H9 (cell line): ENCODE measurements at regions not wholly inside any gene's neighbourhood (a gene's known extent, or its start where the extent isn't known, plus 50 kb on each side); places are given as distances from the start of the nearest gene placed in this dataset.

Source experiments
- DNase-seq: peaks from one replicate; pipeline ENCODE4 v3.0.0-alpha.2; 2017
- H2AFZ ChIP-seq: one replicate; pipeline ENCODE4 v1.6.1; 2013; ENCODE audit warnings: mild to moderate bottlenecking, low read length, control low read depth, moderate library complexity
- H2AK5ac ChIP-seq: 2 replicates; pipeline ENCODE4 v1.6.1; 2013; ENCODE audit warnings: low read length, control low read depth, mixed read lengths; ENCODE audit not compliant: insufficient read length
- H2BK120ac ChIP-seq: one replicate; pipeline ENCODE4 v1.6.1; 2013; ENCODE audit warnings: low read depth, mild to moderate bottlenecking, low read length, control low read depth, inconsistent platforms; ENCODE audit not compliant: poor library complexity, severe bottlenecking
- H2BK12ac ChIP-seq: 2 replicates; pipeline ENCODE4 v1.6.1; 2013; ENCODE audit warnings: low read length, control low read depth, mixed read lengths, low read depth; ENCODE audit not compliant: insufficient read length
- H2BK15ac ChIP-seq: 2 replicates; pipeline ENCODE4 v1.6.1; 2013; ENCODE audit warnings: low read depth, low read length, control low read depth
- H2BK20ac ChIP-seq: one replicate; pipeline ENCODE4 v1.6.1; 2013; ENCODE audit warnings: low read depth, mild to moderate bottlenecking, low read length, control low read depth, inconsistent platforms; ENCODE audit not compliant: poor library complexity, severe bottlenecking
- H2BK5ac ChIP-seq: 2 replicates; pipeline ENCODE4 v1.6.1; 2013; ENCODE audit warnings: low read length, control low read depth, mixed read lengths; ENCODE audit not compliant: insufficient read length
- H3K14ac ChIP-seq: 2 replicates; pipeline ENCODE4 v1.6.1; 2013; ENCODE audit warnings: low read length, control low read depth; ENCODE audit not compliant: insufficient read depth
- H3K18ac ChIP-seq: 2 replicates; pipeline ENCODE4 v1.6.1; 2013; ENCODE audit warnings: low read depth, mild to moderate bottlenecking, mixed read lengths, low read length, control low read depth; ENCODE audit not compliant: insufficient read length
- H3K23ac ChIP-seq: 2 replicates; pipeline ENCODE4 v1.6.1; 2013; ENCODE audit warnings: low read length, control low read depth, mixed read lengths, low read depth; ENCODE audit not compliant: insufficient read length
- H3K23me2 ChIP-seq: 2 replicates; pipeline ENCODE4 v1.6.1; 2013; ENCODE audit warnings: low read depth, mild to moderate bottlenecking, mixed read lengths, low read length, control low read depth; ENCODE audit not compliant: insufficient read length, poor library complexity, severe bottlenecking
- H3K27ac ChIP-seq: 2 replicates; pipeline ENCODE4 v1.5.1; 2013; ENCODE audit warnings: low read length, control low read depth, mixed read lengths, low read depth; ENCODE audit not compliant: insufficient read length
- H3K27me3 ChIP-seq: 2 replicates; pipeline ENCODE4 v1.6.1; 2013; ENCODE audit warnings: low read length, control low read depth, inconsistent platforms; ENCODE audit not compliant: insufficient read depth
- H3K4ac ChIP-seq: 2 replicates; pipeline ENCODE4 v1.6.1; 2013; ENCODE audit warnings: low read depth, mild to moderate bottlenecking, control low read depth, inconsistent platforms, low read length, moderate library complexity
- H3K4me1 ChIP-seq: 2 replicates; pipeline ENCODE4 v1.6.1; 2013; ENCODE audit warnings: low read length, control low read depth, inconsistent platforms; ENCODE audit not compliant: insufficient read depth
- H3K4me2 ChIP-seq: 2 replicates; pipeline ENCODE4 v1.6.1; 2013; ENCODE audit warnings: low read length, control low read depth, mixed read lengths; ENCODE audit not compliant: insufficient read length, insufficient read depth
- H3K56ac ChIP-seq: 2 replicates; pipeline ENCODE4 v1.6.1; 2013; ENCODE audit warnings: low read depth, mild to moderate bottlenecking, mixed read lengths, low read length, control low read depth; ENCODE audit not compliant: insufficient read length
- H3K79me1 ChIP-seq: 2 replicates; pipeline ENCODE4 v1.6.1; 2013; ENCODE audit warnings: low read depth, mild to moderate bottlenecking, moderate library complexity, low read length, control low read depth, inconsistent platforms; ENCODE audit not compliant: insufficient read depth, poor library complexity, severe bottlenecking
- H3K79me2 ChIP-seq: 2 replicates; pipeline ENCODE4 v1.6.1; 2013; ENCODE audit warnings: low read length, control low read depth, inconsistent platforms; ENCODE audit not compliant: insufficient read depth
- H3K9ac ChIP-seq: 2 replicates; pipeline ENCODE4 v1.6.1; 2013; ENCODE audit warnings: low read length, control low read depth, mixed read lengths; ENCODE audit not compliant: insufficient read length; ENCODE audit errors: extremely low read depth
- H3K9me3 ChIP-seq: one replicate; pipeline ENCODE4 v1.6.1; 2013; ENCODE audit warnings: low read depth, low read length, inconsistent platforms; ENCODE audit not compliant: control insufficient read depth
- H3T11ph ChIP-seq: one replicate; pipeline ENCODE4 v1.6.1; 2013; ENCODE audit warnings: mild to moderate bottlenecking, low read length, control low read depth, inconsistent platforms
- H4K20me1 ChIP-seq: one replicate; pipeline ENCODE4 v1.6.1; 2013; ENCODE audit not compliant: control insufficient read depth, insufficient read length, insufficient read depth
- H4K5ac ChIP-seq: 2 replicates; pipeline ENCODE4 v1.6.1; 2013; ENCODE audit warnings: low read depth, mild to moderate bottlenecking, mixed read lengths, low read length, control low read depth; ENCODE audit not compliant: insufficient read length
- H4K8ac ChIP-seq: replicated peaks from 2 replicates; pipeline ENCODE4 v1.6.1; 2013; ENCODE audit warnings: low read length, control low read depth, mixed read lengths, low read depth; ENCODE audit not compliant: insufficient read length
- H4K91ac ChIP-seq: 2 replicates; pipeline ENCODE4 v1.6.1; 2013; ENCODE audit warnings: low read depth, mild to moderate bottlenecking, moderate library complexity, mixed read lengths, low read length, control low read depth; ENCODE audit not compliant: insufficient read length
- H3K27ac Mint-ChIP-seq, 3 experiments: 2 replicates in 2 of 3; 3 replicates in 1 of 3; pipeline ENCODE4 v1.8.0; 2020 to 2021; ENCODE audit warnings: mixed read lengths in 3 of 3, mild to moderate bottlenecking in 1 of 3, moderate library complexity in 1 of 3
- H3K27me3 Mint-ChIP-seq: 2 replicates; pipeline ENCODE4 v1.8.0; 2021; ENCODE audit warnings: low read depth, mild to moderate bottlenecking, moderate library complexity, mixed read lengths
- H3K36me3 Mint-ChIP-seq, 3 experiments: 2 replicates in 2 of 3; 3 replicates in 1 of 3; pipeline ENCODE4 v1.8.0; 2020 to 2021; ENCODE audit warnings: low read depth in 3 of 3, mixed read lengths in 3 of 3; ENCODE audit not compliant: insufficient read depth in 1 of 3
- H3K4me1 Mint-ChIP-seq, 2 experiments: 2 replicates each; pipeline ENCODE4 v1.8.0; 2020; ENCODE audit warnings: mixed read lengths in 2 of 2
- H3K4me3 Mint-ChIP-seq, 2 experiments: 2 replicates in 1 of 2; 3 replicates in 1 of 2; pipeline ENCODE4 v1.8.0; 2020 to 2021; ENCODE audit warnings: mild to moderate bottlenecking in 2 of 2, mixed read lengths in 2 of 2, moderate library complexity in 1 of 2
- H3K9me3 Mint-ChIP-seq, 2 experiments: 2 replicates in 1 of 2; 3 replicates in 1 of 2; pipeline ENCODE4 v1.8.0; 2020; ENCODE audit warnings: mild to moderate bottlenecking in 2 of 2, mixed read lengths in 2 of 2, moderate library complexity in 1 of 2
- WGBS: extraction: QIAGEN DNeasy Blood & Tissue Kit; methylation state at CpG from one replicate; pipeline ENCODE4 v1.1.7; 2013; ENCODE audit warnings: missing lambda C conversion rate, low lambda C conversion rate, mixed read lengths; ENCODE audit not compliant: insufficient read length; ENCODE audit errors: extremely low coverage; 5-methylcytosine and 5-hydroxymethylcytosine counted together
- TF ChIP-seq, protein P1 (sequence below): fragments of 200-600 bp; sonication (generic); conservative IDR thresholded peaks from 3 replicates; pipeline ENCODE4 v1.8.0; 2021; ENCODE audit warnings: antibody characterized with exemption, mild to moderate bottlenecking

DNA sequence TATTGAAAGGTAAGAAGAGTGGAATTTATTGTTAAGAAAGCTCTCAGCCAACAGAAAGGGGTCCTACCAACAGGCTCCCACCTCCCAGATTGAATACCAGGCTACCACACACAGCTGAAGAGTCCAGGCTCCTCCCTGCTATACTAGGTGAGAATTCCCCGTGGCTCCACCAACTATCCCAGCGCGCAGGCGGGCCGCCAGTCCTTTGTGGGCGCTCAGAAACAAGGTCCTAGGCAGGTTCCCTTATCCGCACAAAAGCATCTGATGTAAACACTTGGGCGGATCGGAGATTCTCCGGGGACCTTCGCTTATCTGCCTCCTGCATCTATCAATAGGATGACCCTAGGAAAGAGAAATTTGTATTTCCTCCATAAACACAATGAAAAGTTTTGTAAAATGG, 423.9 kb upstream of the ADGRL4 start:
- no peak overlapping the region for H3K4ac ChIP-seq
- H3K23me2 ChIP-seq, result no peaks in the 10 kb centered on the region
- H4K91ac ChIP-seq, result no peak overlapping the region
- no peak overlapping the region for H4K5ac ChIP-seq
- H3K27ac Mint-ChIP-seq, result peak overlapping the region in 1 of 3 experiments; percentile 10; a peak in 1 of 7 replicates
- no peaks in the 10 kb centered on the region for H3K27me3 ChIP-seq
- H2BK120ac ChIP-seq, result no peak overlapping the region
- H3K9me3 Mint-ChIP-seq, result no peaks in the 10 kb centered on the region
- no peak overlapping the region for H2BK5ac ChIP-seq
- no CpG with 5 or more reads among the region's 11 CpGs for WGBS
- H2BK20ac ChIP-seq, result no peak overlapping the region
- H3K27ac ChIP-seq, result no peak overlapping the region
- no peak overlapping the region for H3K18ac ChIP-seq
- no peaks in the 10 kb centered on the region for H3K36me3 Mint-ChIP-seq
- H3K9me3 ChIP-seq, result no peaks in the 10 kb centered on the region
- H4K8ac ChIP-seq, result no peak overlapping the region
- H4K20me1 ChIP-seq, result no peaks in the 10 kb centered on the region
- H3K79me1 ChIP-seq, result no peaks in the 10 kb centered on the region
- no peak overlapping the region for H3K23ac ChIP-seq
- no peak overlapping the region for H2BK15ac ChIP-seq
- H3K4me1 Mint-ChIP-seq, result no peaks in the 10 kb centered on the region
- H3K4me1 ChIP-seq, result no peaks in the 10 kb centered on the region
- H3K4me3 Mint-ChIP-seq, result no peak overlapping the region
- no peaks in the 10 kb centered on the region; the same call in 1 of the 2 replicates for H3K27me3 Mint-ChIP-seq
- TF ChIP-seq, protein P1, sequence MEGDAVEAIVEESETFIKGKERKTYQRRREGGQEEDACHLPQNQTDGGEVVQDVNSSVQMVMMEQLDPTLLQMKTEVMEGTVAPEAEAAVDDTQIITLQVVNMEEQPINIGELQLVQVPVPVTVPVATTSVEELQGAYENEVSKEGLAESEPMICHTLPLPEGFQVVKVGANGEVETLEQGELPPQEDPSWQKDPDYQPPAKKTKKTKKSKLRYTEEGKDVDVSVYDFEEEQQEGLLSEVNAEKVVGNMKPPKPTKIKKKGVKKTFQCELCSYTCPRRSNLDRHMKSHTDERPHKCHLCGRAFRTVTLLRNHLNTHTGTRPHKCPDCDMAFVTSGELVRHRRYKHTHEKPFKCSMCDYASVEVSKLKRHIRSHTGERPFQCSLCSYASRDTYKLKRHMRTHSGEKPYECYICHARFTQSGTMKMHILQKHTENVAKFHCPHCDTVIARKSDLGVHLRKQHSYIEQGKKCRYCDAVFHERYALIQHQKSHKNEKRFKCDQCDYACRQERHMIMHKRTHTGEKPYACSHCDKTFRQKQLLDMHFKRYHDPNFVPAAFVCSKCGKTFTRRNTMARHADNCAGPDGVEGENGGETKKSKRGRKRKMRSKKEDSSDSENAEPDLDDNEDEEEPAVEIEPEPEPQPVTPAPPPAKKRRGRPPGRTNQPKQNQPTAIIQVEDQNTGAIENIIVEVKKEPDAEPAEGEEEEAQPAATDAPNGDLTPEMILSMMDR, result no peak
- DNase-seq, result peak; percentile 34
- H3T11ph ChIP-seq, result no peak overlapping the region
- H3K4me2 ChIP-seq, result no peak overlapping the region
- H3K79me2 ChIP-seq, result no peaks in the 10 kb centered on the region
- no peak overlapping the region for H2BK12ac ChIP-seq
- no peak overlapping the region for H3K56ac ChIP-seq
- H2AFZ ChIP-seq, result no peak overlapping the region
- H3K9ac ChIP-seq, result no peak overlapping the region
- no peak overlapping the region for H2AK5ac ChIP-seq
- no peak overlapping the region for H3K14ac ChIP-seq
